ENCODE measurements at regions not wholly inside any gene's neighbourhood (a gene's known extent, or its start where the extent isn't known, plus 50 kb on each side); places are given as distances from the start of the nearest gene placed in this dataset.

- TF ChIP-seq REST (IDR thresholded peaks at IDR 0.05), result no peak
- no peak for TF ChIP-seq NR2F2 (IDR thresholded peaks at IDR 0.05)
- TF ChIP-seq EGR1 (IDR thresholded peaks at IDR 0.05; ENCODE audit: low read depth in 2 of 2), result no peak
- TF ChIP-seq SP1 (IDR thresholded peaks at IDR 0.05), result no peak
- TF ChIP-seq TAF1 (conservative IDR thresholded peaks at IDR 0.05), result no peak
- no peak for TF ChIP-seq HNF4G (IDR thresholded peaks at IDR 0.05)
- no peak for TF ChIP-seq YY1 (IDR thresholded peaks at IDR 0.05)
- TF ChIP-seq ATF3 (IDR thresholded peaks at IDR 0.05), result no peak
- no peak for TF ChIP-seq GABPA (IDR thresholded peaks at IDR 0.05 in 1 of 2, conservative IDR thresholded peaks at IDR 0.05 in 1 of 2)
- no peak for DNase-seq (ENCODE audit: low spot score)
- 45% methylated on average over 2 of the region's 2 CpGs for WGBS
- peaks cover 0 to 3% (median 0%) of the 10 kb centered on the region in 4 donors for H3K27me3 ChIP-seq (ENCODE audit: control insufficient read depth in 4 of 4, insufficient read depth in 4 of 4, low read length in 3 of 4)
- no peaks in the 10 kb centered on the region for H3K9me3 ChIP-seq (ENCODE audit: control insufficient read depth in 4 of 4, low read length in 3 of 4)
- H3K9ac ChIP-seq (ENCODE audit: low read depth in 1 of 2, low read length in 2 of 2), result no peak overlapping the region
- H3K4me1 ChIP-seq (ENCODE audit: control insufficient read depth in 4 of 4, insufficient read depth in 4 of 4, low read length in 3 of 4), result no peaks in the 10 kb centered on the region
- no peak overlapping the region for H3K27ac ChIP-seq (ENCODE audit: low read depth in 1 of 2, low read length in 2 of 2)
- H3K4me3 ChIP-seq (ENCODE audit: low read depth in 1 of 3, low read length in 3 of 3), result no peak overlapping the region
- no peaks in the 10 kb centered on the region for H3K36me3 ChIP-seq (ENCODE audit: control insufficient read depth in 4 of 4, insufficient read depth in 3 of 4, low read depth in 1 of 4, low read length in 3 of 4)
Measured at GRCh38 chrX:79259073-79259689, 108.0 kb downstream of the ITM2A start.

GRCh38 chrX:79243691-79244090 lies 99.2 kb downstream of the GPR174 start:
- Histone ChIP-seq H3K27me3 (ENCODE audit: control insufficient read depth in 4 of 4, insufficient read depth in 4 of 4, low read length in 3 of 4) (no peaks in the 10 kb centered on the region), H3K9ac (ENCODE audit: low read depth in 1 of 2, low read length in 2 of 2) (no peak overlapping the region), H3K36me3 (ENCODE audit: control insufficient read depth in 4 of 4, insufficient read depth in 3 of 4, low read depth in 1 of 4, low read length in 3 of 4) (no peaks in the 10 kb centered on the region), H3K4me3 (ENCODE audit: low read depth in 1 of 3, low read length in 3 of 3) (no peak overlapping the region), H3K4me1 (ENCODE audit: control insufficient read depth in 4 of 4, insufficient read depth in 4 of 4, low read length in 3 of 4) (no peaks in the 10 kb centered on the region), H3K27ac (ENCODE audit: low read depth in 1 of 2, low read length in 2 of 2) (no peak overlapping the region), H3K9me3 (ENCODE audit: control insufficient read depth in 4 of 4, low read length in 3 of 4) (no peaks in the 10 kb centered on the region)
- no peak for DNase-seq (ENCODE audit: low spot score)
- WGBS, result 55% methylated on average over 2 of the region's 2 CpGs
- TF ChIP-seq ATF3 (IDR thresholded peaks at IDR 0.05) (no peak), REST (IDR thresholded peaks at IDR 0.05) (no peak), NR2F2 (IDR thresholded peaks at IDR 0.05) (no peak), MAX (IDR thresholded peaks at IDR 0.05) (no peak), RAD21 (IDR thresholded peaks at IDR 0.05) (no peak), FOXA2 (IDR thresholded peaks at IDR 0.05) (no peak), HNF4G (IDR thresholded peaks at IDR 0.05) (no peak), YY1 (IDR thresholded peaks at IDR 0.05) (no peak), SP1 (IDR thresholded peaks at IDR 0.05) (no peak), FOXA1 (IDR thresholded peaks at IDR 0.05) (no peak), HNF4A (conservative IDR thresholded peaks at IDR 0.05) (no peak), ZBTB33 (IDR thresholded peaks at IDR 0.05) (no peak), JUND (IDR thresholded peaks at IDR 0.05) (no peak), RXRA (IDR thresholded peaks at IDR 0.05) (no peak), CTCF (IDR thresholded peaks at IDR 0.05; ENCODE audit: low read depth, low read length, missing input control) (no peak), GABPA (IDR thresholded peaks at IDR 0.05 in 1 of 2, conservative IDR thresholded peaks at IDR 0.05 in 1 of 2) (no peak), TAF1 (conservative IDR thresholded peaks at IDR 0.05) (no peak)

Data from liver (tissue), 8 donors.